ENCODE measurements at regions not wholly inside any gene's neighbourhood (a gene's known extent, or its start where the extent isn't known, plus 50 kb on each side); places are given as distances from the start of the nearest gene placed in this dataset.

DNA sequence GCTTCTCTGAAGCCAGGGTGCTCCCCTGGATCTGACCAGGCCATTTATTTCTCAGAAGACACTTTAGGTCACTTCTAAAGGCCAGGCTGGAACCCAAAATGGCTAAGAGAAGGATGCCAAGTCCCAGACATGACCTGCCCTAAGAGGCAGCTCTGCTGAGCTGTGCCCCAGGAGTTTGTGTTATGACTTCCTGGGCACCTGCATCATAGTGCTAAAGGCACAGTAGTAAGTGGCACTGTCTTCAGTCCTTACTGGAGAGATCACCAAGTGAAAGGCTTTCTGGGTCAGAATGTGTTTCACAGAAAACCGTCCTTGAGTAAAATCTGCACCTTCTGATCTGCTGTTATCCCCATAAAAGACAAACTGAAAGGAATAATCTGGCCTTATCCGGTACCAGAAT is 120.2 kb downstream of the DAD1 start:
- H3K4me3 ChIP-seq (replicated peaks; ENCODE audit: insufficient read depth, low read length): no peak overlapping the region
- H3K27me3 ChIP-seq (ENCODE audit: insufficient read depth, poor library complexity, severe bottlenecking): no peaks in the 10 kb centered on the region
- no peak for TF ChIP-seq CTCF (IDR thresholded peaks at IDR 0.05; ENCODE audit: insufficient read depth, low read length)
- TF ChIP-seq GABPA (IDR thresholded peaks at IDR 0.05; ENCODE audit: low read depth): no peak
- TF ChIP-seq, protein P1, sequence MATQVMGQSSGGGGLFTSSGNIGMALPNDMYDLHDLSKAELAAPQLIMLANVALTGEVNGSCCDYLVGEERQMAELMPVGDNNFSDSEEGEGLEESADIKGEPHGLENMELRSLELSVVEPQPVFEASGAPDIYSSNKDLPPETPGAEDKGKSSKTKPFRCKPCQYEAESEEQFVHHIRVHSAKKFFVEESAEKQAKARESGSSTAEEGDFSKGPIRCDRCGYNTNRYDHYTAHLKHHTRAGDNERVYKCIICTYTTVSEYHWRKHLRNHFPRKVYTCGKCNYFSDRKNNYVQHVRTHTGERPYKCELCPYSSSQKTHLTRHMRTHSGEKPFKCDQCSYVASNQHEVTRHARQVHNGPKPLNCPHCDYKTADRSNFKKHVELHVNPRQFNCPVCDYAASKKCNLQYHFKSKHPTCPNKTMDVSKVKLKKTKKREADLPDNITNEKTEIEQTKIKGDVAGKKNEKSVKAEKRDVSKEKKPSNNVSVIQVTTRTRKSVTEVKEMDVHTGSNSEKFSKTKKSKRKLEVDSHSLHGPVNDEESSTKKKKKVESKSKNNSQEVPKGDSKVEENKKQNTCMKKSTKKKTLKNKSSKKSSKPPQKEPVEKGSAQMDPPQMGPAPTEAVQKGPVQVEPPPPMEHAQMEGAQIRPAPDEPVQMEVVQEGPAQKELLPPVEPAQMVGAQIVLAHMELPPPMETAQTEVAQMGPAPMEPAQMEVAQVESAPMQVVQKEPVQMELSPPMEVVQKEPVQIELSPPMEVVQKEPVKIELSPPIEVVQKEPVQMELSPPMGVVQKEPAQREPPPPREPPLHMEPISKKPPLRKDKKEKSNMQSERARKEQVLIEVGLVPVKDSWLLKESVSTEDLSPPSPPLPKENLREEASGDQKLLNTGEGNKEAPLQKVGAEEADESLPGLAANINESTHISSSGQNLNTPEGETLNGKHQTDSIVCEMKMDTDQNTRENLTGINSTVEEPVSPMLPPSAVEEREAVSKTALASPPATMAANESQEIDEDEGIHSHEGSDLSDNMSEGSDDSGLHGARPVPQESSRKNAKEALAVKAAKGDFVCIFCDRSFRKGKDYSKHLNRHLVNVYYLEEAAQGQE (IDR thresholded peaks at IDR 0.05; ENCODE audit: insufficient replicate concordance, low read depth): no peak
- no peak for TF ChIP-seq POLR2AphosphoS5 (IDR thresholded peaks at IDR 0.05; ENCODE audit: low read depth)
- TF ChIP-seq SPI1 (IDR thresholded peaks at IDR 0.05; ENCODE audit: borderline replicate concordance, low read depth): no peak
- DNase-seq (ENCODE audit: low read depth in 1 of 2, low spot score in 1 of 2): no peak
- no peak overlapping the region for H3K27ac ChIP-seq (replicated peaks)

GRCh38 chr14:22466491-22466890 is 122.5 kb downstream of the DAD1 start:
- Histone ChIP-seq H3K27ac (replicated peaks) (no peak overlapping the region), H3K4me3 (replicated peaks; ENCODE audit: insufficient read depth, low read length) (no peak overlapping the region), H3K27me3 (ENCODE audit: insufficient read depth, poor library complexity, severe bottlenecking) (no peaks in the 10 kb centered on the region)
- TF ChIP-seq, protein P1 (IDR thresholded peaks at IDR 0.05; ENCODE audit: insufficient replicate concordance, low read depth): no peak
- TF ChIP-seq GABPA (IDR thresholded peaks at IDR 0.05; ENCODE audit: low read depth) (no peak), CTCF (IDR thresholded peaks at IDR 0.05; ENCODE audit: insufficient read depth, low read length) (no peak), POLR2AphosphoS5 (IDR thresholded peaks at IDR 0.05; ENCODE audit: low read depth) (no peak), SPI1 (IDR thresholded peaks at IDR 0.05; ENCODE audit: borderline replicate concordance, low read depth) (no peak)
- no peak for DNase-seq (ENCODE audit: low read depth in 1 of 2, low spot score in 1 of 2)

DNA sequence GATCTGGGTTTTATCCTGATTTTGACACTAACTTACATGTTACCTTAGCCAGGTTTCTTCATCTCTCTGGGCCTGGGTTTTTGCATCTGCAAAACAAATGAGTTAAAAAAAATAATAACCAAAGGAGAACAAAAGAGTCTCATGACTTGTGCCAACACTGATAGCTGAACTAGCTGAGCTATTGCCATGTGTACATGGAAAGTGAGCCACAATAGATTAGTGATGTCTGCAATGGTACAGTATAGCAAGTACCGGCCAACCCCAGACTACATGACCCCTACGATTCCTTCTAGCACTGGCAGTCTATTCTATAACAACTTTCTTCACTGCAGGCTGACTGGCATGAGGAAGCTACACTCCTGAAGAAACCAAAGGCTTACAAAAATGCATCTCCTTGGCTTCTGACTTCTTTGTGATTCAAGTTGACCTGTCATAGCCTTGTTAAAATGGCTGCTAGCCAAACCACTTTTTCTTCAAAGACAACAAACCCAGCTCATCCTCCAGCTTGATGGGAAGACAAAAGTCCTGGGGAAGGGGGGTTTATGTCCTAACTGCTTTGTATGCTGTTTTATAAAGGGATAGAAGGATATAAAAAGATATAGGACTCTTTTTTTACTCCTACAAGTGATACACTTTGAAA is 123.7 kb downstream of the DAD1 start:
- H3K27ac ChIP-seq (replicated peaks): peak overlapping the region; percentile 8; the same call in 1 of the 2 replicates
- H3K27me3 ChIP-seq (ENCODE audit: insufficient read depth, poor library complexity, severe bottlenecking): no peaks in the 10 kb centered on the region
- TF ChIP-seq SPI1 (IDR thresholded peaks at IDR 0.05; ENCODE audit: borderline replicate concordance, low read depth): no peak
- no peak for TF ChIP-seq GABPA (IDR thresholded peaks at IDR 0.05; ENCODE audit: low read depth)
- no peak overlapping the region for H3K4me3 ChIP-seq (replicated peaks; ENCODE audit: insufficient read depth, low read length)
- no peak for DNase-seq (ENCODE audit: low read depth in 1 of 2, low spot score in 1 of 2)

DNA sequence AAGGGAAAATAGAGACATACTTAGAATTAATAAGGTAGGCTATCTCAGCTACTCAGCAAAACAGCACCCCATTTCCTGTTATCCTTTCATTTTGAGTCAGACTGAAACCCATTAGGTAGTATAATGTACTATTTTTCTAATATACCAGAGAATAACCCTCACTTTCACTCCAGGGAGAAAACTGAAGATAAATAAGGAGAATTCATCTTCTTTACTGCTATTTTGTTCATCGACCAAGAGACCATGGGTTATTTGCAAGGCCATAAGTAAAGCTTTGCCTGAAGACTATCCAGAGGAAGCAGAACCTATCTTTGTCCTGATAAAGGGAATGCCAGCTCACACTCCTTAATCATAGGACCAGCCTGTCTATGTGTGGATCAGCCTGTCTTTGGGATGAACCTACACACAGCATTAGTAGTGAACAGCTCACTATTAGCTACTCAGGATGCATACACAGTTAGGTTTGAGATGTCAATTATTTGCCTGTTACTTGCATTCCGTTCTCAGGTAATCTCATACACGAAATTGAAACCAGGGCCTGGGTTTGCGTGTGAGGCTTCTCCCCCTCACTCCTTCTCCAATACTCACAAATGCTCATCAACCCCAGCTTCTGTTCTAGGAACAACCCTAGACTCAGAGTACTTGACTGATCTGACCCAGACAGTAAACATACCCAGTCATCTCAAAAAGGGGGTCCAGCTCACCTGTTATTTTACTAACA is 124.4 kb downstream of the DAD1 start:
- H3K27ac ChIP-seq (replicated peaks): 0 out of 2 replicates have a peak overlapping the region, but pooled peaks have one; percentile 8
- DNase-seq (ENCODE audit: low read depth in 1 of 2, low spot score in 1 of 2): no peak
- no peak for TF ChIP-seq POLR2AphosphoS5 (IDR thresholded peaks at IDR 0.05; ENCODE audit: low read depth)
- no peak for TF ChIP-seq CTCF (IDR thresholded peaks at IDR 0.05; ENCODE audit: insufficient read depth, low read length)
- TF ChIP-seq GABPA (IDR thresholded peaks at IDR 0.05; ENCODE audit: low read depth): no peak
- TF ChIP-seq, protein P1 (IDR thresholded peaks at IDR 0.05; ENCODE audit: insufficient replicate concordance, low read depth): no peak
- TF ChIP-seq SPI1 (IDR thresholded peaks at IDR 0.05; ENCODE audit: borderline replicate concordance, low read depth): no peak
- no peaks in the 10 kb centered on the region for H3K27me3 ChIP-seq (ENCODE audit: insufficient read depth, poor library complexity, severe bottlenecking)
- no peak overlapping the region for H3K4me3 ChIP-seq (replicated peaks; ENCODE audit: insufficient read depth, low read length)
